Liver (tissue), 8 donors: ENCODE measurements at regions not wholly inside any gene's neighbourhood (a gene's known extent, or its start where the extent isn't known, plus 50 kb on each side); places are given as distances from the start of the nearest gene placed in this dataset.

ENCODE experiments used
- DNase-seq: peaks from one replicate; pipeline ENCODE4 v3.0.0-alpha.2; 2017; ENCODE audit warnings: low spot score
- H3K27ac ChIP-seq, 2 donors: one replicate each; pipeline ENCODE4 v1.7.0; 2013; ENCODE audit warnings: inconsistent platforms in 2 of 2, low read length in 2 of 2, control low read depth in 1 of 2, low read depth in 1 of 2, mild to moderate bottlenecking in 1 of 2
- H3K27me3 ChIP-seq, 4 donors: one replicate each; pipeline versions ENCODE4 v1.6.1 to v1.7.0; 2013; ENCODE audit warnings: low read length in 3 of 4, inconsistent platforms in 1 of 4, mild to moderate bottlenecking in 1 of 4, moderate library complexity in 1 of 4; ENCODE audit not compliant: control insufficient read depth in 4 of 4, insufficient read depth in 4 of 4
- H3K36me3 ChIP-seq, 4 donors: one replicate each; pipeline versions ENCODE4 v1.6.1 to v1.7.0; 2013; ENCODE audit warnings: low read length in 3 of 4, mild to moderate bottlenecking in 3 of 4, low read depth in 1 of 4, moderate library complexity in 1 of 4; ENCODE audit not compliant: control insufficient read depth in 4 of 4, insufficient read depth in 3 of 4
- H3K4me1 ChIP-seq, 4 donors: one replicate each; pipeline versions ENCODE4 v1.6.1 to v1.7.0; 2013; ENCODE audit warnings: low read length in 3 of 4, mild to moderate bottlenecking in 3 of 4, moderate library complexity in 1 of 4; ENCODE audit not compliant: control insufficient read depth in 4 of 4, insufficient read depth in 4 of 4
- H3K4me3 ChIP-seq, 3 donors: one replicate each; pipeline versions ENCODE4 v1.6.1 to v1.7.0; 2013; ENCODE audit warnings: low read length in 3 of 3, control low read depth in 1 of 3, low read depth in 1 of 3, mild to moderate bottlenecking in 1 of 3
- H3K9ac ChIP-seq, 2 donors: one replicate each; pipeline ENCODE4 v1.7.0; 2013; ENCODE audit warnings: low read length in 2 of 2, mild to moderate bottlenecking in 2 of 2, moderate library complexity in 2 of 2, control low read depth in 1 of 2, low read depth in 1 of 2
- H3K9me3 ChIP-seq, 4 donors: one replicate each; pipeline versions ENCODE4 v1.6.1 to v1.7.0; 2013; ENCODE audit warnings: low read length in 3 of 4; ENCODE audit not compliant: control insufficient read depth in 4 of 4
- EGR1 ChIP-seq, 2 donors: IDR thresholded peaks; 2 replicates each; pipeline ENCODE4 v1.6.1; 2016 to 2018; ENCODE audit warnings: antibody characterized with exemption in 2 of 2, low read depth in 2 of 2
- FOXA1 ChIP-seq: IDR thresholded peaks from 2 replicates; pipeline ENCODE4 v1.6.1; 2016; ENCODE audit warnings: antibody characterized with exemption
- FOXA2 ChIP-seq: IDR thresholded peaks from 2 replicates; pipeline ENCODE4 v1.6.1; 2016; ENCODE audit warnings: antibody characterized with exemption
- GABPA ChIP-seq, 2 donors: IDR thresholded peaks in 1 of 2; conservative IDR thresholded peaks in 1 of 2; 2 replicates each; pipeline ENCODE4 v1.6.1; 2016; ENCODE audit warnings: antibody characterized with exemption in 2 of 2, mild to moderate bottlenecking in 1 of 2, moderate library complexity in 1 of 2
- HNF4A ChIP-seq, 2 donors: conservative IDR thresholded peaks; 2 replicates each; pipeline ENCODE4 v1.6.1; 2016; ENCODE audit warnings: antibody characterized with exemption in 2 of 2, mild to moderate bottlenecking in 2 of 2
- HNF4G ChIP-seq: IDR thresholded peaks from 2 replicates; pipeline ENCODE4 v1.6.1; 2016; ENCODE audit warnings: antibody characterized with exemption
- JUND ChIP-seq, 2 donors: IDR thresholded peaks; 2 replicates each; pipeline ENCODE4 v1.6.1; 2016; ENCODE audit warnings: antibody characterized with exemption in 2 of 2
- NR2F2 ChIP-seq: IDR thresholded peaks from 2 replicates; pipeline ENCODE4 v1.6.1; 2016; ENCODE audit warnings: antibody characterized with exemption
- RAD21 ChIP-seq, 2 donors: IDR thresholded peaks; 2 replicates each; pipeline ENCODE4 v1.6.1; 2016; ENCODE audit warnings: antibody characterized with exemption in 2 of 2, mild to moderate bottlenecking in 2 of 2
- RXRA ChIP-seq, 2 donors: IDR thresholded peaks; 2 replicates each; pipeline ENCODE4 v1.6.1; 2017 to 2018; ENCODE audit warnings: antibody characterized with exemption in 2 of 2, mild to moderate bottlenecking in 1 of 2
- SP1 ChIP-seq: IDR thresholded peaks from 2 replicates; pipeline ENCODE4 v1.6.1; 2018; ENCODE audit warnings: antibody characterized with exemption, mild to moderate bottlenecking
- TAF1 ChIP-seq: conservative IDR thresholded peaks from 2 replicates; pipeline ENCODE4 v1.6.1; 2016; ENCODE audit warnings: antibody characterized with exemption, mild to moderate bottlenecking
- WGBS: extraction: QIAGEN DNeasy Blood & Tissue Kit; methylation state at CpG from one replicate; pipeline ENCODE4 v1.1.7; 2013; 5-methylcytosine and 5-hydroxymethylcytosine counted together
- TF ChIP-seq, protein P1 (sequence below): IDR thresholded peaks from 2 replicates; pipeline ENCODE4 v1.6.1; 2016; ENCODE audit warnings: antibody characterized with exemption
- TF ChIP-seq, protein P2 (sequence below): IDR thresholded peaks from 2 replicates; pipeline ENCODE4 v1.6.1; 2016; ENCODE audit warnings: antibody characterized with exemption, mild to moderate bottlenecking
- TF ChIP-seq, protein P3 (sequence below): IDR thresholded peaks from 2 replicates; pipeline ENCODE4 v1.6.1; 2016; ENCODE audit warnings: antibody characterized with exemption
- TF ChIP-seq, protein P4 (sequence below): IDR thresholded peaks from 2 replicates; pipeline ENCODE4 v1.6.1; 2016; ENCODE audit warnings: antibody characterized with exemption
- TF ChIP-seq, protein P5 (sequence below): fragments of 150-350 bp; IDR thresholded peaks from 2 replicates; pipeline ENCODE4 v1.5.1; 2017; ENCODE audit warnings: improper control_type of control experiment, low read depth, low read length; ENCODE audit not compliant: missing input control
- donor health status: healthy.
- donor health status: healthy.
- donor health status: healthy.
- donor health status: healthy.
- donor health status: healthy.

DNA sequence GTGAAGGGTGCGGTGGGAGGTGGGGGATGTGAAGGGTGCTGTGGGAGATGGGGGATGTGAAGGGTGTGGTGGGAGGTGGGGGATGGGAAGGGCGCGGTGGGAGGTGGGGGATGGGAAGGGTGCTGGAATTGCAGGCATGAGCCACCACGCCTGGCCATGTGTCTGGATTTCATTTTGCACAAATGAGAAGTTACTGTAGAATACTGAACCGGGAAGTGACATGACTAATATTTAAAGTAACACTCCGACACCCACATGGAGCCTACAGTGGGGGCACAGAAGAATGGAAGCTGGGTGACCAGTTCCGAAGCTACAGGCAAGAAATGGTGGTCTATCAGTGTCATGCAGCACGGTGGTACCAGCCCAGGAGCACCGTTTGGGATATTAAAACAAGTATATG is 69.9 kb upstream of the SPTLC1 start:
- TF ChIP-seq, protein P1, sequence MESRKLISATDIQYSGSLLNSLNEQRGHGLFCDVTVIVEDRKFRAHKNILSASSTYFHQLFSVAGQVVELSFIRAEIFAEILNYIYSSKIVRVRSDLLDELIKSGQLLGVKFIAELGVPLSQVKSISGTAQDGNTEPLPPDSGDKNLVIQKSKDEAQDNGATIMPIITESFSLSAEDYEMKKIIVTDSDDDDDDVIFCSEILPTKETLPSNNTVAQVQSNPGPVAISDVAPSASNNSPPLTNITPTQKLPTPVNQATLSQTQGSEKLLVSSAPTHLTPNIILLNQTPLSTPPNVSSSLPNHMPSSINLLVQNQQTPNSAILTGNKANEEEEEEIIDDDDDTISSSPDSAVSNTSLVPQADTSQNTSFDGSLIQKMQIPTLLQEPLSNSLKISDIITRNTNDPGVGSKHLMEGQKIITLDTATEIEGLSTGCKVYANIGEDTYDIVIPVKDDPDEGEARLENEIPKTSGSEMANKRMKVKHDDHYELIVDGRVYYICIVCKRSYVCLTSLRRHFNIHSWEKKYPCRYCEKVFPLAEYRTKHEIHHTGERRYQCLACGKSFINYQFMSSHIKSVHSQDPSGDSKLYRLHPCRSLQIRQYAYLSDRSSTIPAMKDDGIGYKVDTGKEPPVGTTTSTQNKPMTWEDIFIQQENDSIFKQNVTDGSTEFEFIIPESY: no peak
- TF ChIP-seq HNF4G (no peak), EGR1 (IDR thresholded peaks at IDR 0.05; ENCODE audit: low read depth in 2 of 2) (no peak), SP1 (no peak), HNF4A (conservative IDR thresholded peaks at IDR 0.05) (no peak)
- TF ChIP-seq, protein P2, sequence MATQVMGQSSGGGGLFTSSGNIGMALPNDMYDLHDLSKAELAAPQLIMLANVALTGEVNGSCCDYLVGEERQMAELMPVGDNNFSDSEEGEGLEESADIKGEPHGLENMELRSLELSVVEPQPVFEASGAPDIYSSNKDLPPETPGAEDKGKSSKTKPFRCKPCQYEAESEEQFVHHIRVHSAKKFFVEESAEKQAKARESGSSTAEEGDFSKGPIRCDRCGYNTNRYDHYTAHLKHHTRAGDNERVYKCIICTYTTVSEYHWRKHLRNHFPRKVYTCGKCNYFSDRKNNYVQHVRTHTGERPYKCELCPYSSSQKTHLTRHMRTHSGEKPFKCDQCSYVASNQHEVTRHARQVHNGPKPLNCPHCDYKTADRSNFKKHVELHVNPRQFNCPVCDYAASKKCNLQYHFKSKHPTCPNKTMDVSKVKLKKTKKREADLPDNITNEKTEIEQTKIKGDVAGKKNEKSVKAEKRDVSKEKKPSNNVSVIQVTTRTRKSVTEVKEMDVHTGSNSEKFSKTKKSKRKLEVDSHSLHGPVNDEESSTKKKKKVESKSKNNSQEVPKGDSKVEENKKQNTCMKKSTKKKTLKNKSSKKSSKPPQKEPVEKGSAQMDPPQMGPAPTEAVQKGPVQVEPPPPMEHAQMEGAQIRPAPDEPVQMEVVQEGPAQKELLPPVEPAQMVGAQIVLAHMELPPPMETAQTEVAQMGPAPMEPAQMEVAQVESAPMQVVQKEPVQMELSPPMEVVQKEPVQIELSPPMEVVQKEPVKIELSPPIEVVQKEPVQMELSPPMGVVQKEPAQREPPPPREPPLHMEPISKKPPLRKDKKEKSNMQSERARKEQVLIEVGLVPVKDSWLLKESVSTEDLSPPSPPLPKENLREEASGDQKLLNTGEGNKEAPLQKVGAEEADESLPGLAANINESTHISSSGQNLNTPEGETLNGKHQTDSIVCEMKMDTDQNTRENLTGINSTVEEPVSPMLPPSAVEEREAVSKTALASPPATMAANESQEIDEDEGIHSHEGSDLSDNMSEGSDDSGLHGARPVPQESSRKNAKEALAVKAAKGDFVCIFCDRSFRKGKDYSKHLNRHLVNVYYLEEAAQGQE: no peak
- no peak overlapping the region for H3K4me3 ChIP-seq
- no peak overlapping the region for H3K27ac ChIP-seq
- 89% methylated on average over 9 of the region's 9 CpGs for WGBS
- no peaks in the 10 kb centered on the region for H3K36me3 ChIP-seq
- H3K9ac ChIP-seq: no peak overlapping the region
- DNase-seq: no peak
- no peaks in the 10 kb centered on the region for H3K4me1 ChIP-seq
- H3K27me3 ChIP-seq: no peaks in the 10 kb centered on the region
- peaks cover 0 to 5% (median 2%) of the 10 kb centered on the region in 4 donors for H3K9me3 ChIP-seq

DNA sequence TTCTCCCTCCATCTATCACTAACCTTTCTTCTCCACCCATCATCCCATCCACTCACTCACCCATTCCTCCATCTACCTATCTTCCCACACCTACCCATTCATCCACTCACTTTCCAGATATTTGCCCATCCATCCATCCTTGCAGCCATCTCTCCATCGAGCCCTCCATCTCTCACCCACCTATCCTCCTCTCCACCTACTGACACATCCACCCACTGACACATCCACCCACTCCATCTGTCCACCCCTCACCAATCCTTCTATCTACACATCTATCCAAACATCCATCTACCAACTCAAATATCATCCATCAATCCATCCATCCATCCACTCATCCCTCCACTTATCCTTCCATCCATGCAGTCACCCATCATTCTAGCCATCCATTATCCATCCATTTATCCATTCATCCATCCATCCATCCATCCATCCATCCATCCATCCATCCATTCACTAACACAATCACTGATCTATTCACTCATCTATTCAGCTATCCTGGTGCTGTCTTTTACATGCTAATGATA is 68.9 kb upstream of the SPTLC1 start:
- 73% methylated on average over 1 of the region's 1 CpG for WGBS
- no peak for DNase-seq
- TF ChIP-seq RAD21 (IDR thresholded peaks at IDR 0.05): no peak
- TF ChIP-seq GABPA (IDR thresholded peaks at IDR 0.05 in 1 of 2, conservative IDR thresholded peaks at IDR 0.05 in 1 of 2): no peak
- TF ChIP-seq JUND (IDR thresholded peaks at IDR 0.05): no peak
- TF ChIP-seq, protein P3, sequence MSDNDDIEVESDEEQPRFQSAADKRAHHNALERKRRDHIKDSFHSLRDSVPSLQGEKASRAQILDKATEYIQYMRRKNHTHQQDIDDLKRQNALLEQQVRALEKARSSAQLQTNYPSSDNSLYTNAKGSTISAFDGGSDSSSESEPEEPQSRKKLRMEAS: no peak
- TF ChIP-seq HNF4A (conservative IDR thresholded peaks at IDR 0.05): no peak
- Histone ChIP-seq H3K9me3 (peaks cover 0 to 5% (median 2%) of the 10 kb centered on the region in 4 donors), H3K9ac (no peak overlapping the region), H3K27ac (no peak overlapping the region), H3K36me3 (no peaks in the 10 kb centered on the region), H3K27me3 (no peaks in the 10 kb centered on the region), H3K4me1 (no peaks in the 10 kb centered on the region), H3K4me3 (no peak overlapping the region)

DNA sequence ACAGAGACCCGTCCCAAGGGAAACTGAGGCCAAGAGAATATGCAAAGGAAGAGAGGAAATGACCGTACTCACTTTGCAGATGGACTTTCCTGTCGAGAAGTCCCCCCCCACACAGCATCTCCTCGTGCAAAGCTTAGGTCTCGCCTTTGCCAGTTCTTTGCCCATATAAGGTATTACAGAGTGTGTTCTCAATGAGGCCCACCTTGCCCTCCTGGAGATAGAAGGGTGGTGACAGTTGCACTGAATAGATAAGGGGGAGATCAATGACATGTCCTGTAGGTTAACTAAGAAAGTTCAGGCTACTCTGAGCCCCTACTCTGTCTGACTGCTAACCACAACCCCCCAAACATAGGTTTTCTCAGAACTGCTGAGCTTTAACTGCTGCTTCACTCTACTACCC is 68.2 kb upstream of the SPTLC1 start:
- no peak overlapping the region for H3K9ac ChIP-seq
- H3K4me1 ChIP-seq: no peaks in the 10 kb centered on the region
- no peak overlapping the region for H3K4me3 ChIP-seq
- no peaks in the 10 kb centered on the region for H3K36me3 ChIP-seq
- H3K27me3 ChIP-seq: no peaks in the 10 kb centered on the region
- H3K27ac ChIP-seq: no peak overlapping the region
- H3K9me3 ChIP-seq: peaks cover 0 to 5% (median 2%) of the 10 kb centered on the region in 4 donors
- DNase-seq: no peak
- 70% methylated on average over 5 of the region's 5 CpGs for WGBS
- no peak for TF ChIP-seq TAF1
- no peak for TF ChIP-seq NR2F2
- no peak for TF ChIP-seq RAD21 (IDR thresholded peaks at IDR 0.05)
- TF ChIP-seq, protein P4, sequence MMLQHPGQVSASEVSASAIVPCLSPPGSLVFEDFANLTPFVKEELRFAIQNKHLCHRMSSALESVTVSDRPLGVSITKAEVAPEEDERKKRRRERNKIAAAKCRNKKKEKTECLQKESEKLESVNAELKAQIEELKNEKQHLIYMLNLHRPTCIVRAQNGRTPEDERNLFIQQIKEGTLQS: no peak
- TF ChIP-seq SP1: no peak
- TF ChIP-seq, protein P3: no peak
- TF ChIP-seq HNF4A (conservative IDR thresholded peaks at IDR 0.05): no peak
- TF ChIP-seq FOXA1: no peak
- no peak for TF ChIP-seq FOXA2
- TF ChIP-seq JUND (IDR thresholded peaks at IDR 0.05): no peak
- TF ChIP-seq EGR1 (IDR thresholded peaks at IDR 0.05; ENCODE audit: low read depth in 2 of 2): no peak
- no peak for TF ChIP-seq RXRA (IDR thresholded peaks at IDR 0.05)
- TF ChIP-seq, protein P5, sequence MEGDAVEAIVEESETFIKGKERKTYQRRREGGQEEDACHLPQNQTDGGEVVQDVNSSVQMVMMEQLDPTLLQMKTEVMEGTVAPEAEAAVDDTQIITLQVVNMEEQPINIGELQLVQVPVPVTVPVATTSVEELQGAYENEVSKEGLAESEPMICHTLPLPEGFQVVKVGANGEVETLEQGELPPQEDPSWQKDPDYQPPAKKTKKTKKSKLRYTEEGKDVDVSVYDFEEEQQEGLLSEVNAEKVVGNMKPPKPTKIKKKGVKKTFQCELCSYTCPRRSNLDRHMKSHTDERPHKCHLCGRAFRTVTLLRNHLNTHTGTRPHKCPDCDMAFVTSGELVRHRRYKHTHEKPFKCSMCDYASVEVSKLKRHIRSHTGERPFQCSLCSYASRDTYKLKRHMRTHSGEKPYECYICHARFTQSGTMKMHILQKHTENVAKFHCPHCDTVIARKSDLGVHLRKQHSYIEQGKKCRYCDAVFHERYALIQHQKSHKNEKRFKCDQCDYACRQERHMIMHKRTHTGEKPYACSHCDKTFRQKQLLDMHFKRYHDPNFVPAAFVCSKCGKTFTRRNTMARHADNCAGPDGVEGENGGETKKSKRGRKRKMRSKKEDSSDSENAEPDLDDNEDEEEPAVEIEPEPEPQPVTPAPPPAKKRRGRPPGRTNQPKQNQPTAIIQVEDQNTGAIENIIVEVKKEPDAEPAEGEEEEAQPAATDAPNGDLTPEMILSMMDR: no peak
- TF ChIP-seq HNF4G: no peak
